H9 (cell line): ENCODE measurements at regions not wholly inside any gene's neighbourhood (a gene's known extent, or its start where the extent isn't known, plus 50 kb on each side); places are given as distances from the start of the nearest gene placed in this dataset.
A peak's percentile ranks its signal among the peaks of the same experiment; 100 is the strongest.

Experiments used
- DNase-seq: peaks from one replicate; pipeline ENCODE4 v3.0.0-alpha.2; 2017
- H2AFZ ChIP-seq: one replicate; pipeline ENCODE4 v1.6.1; 2013; ENCODE audit warnings: mild to moderate bottlenecking, low read length, control low read depth, moderate library complexity
- H2AK5ac ChIP-seq: 2 replicates; pipeline ENCODE4 v1.6.1; 2013; ENCODE audit warnings: low read length, control low read depth, mixed read lengths; ENCODE audit not compliant: insufficient read length
- H2BK120ac ChIP-seq: one replicate; pipeline ENCODE4 v1.6.1; 2013; ENCODE audit warnings: low read depth, mild to moderate bottlenecking, low read length, control low read depth, inconsistent platforms; ENCODE audit not compliant: poor library complexity, severe bottlenecking
- H2BK12ac ChIP-seq: 2 replicates; pipeline ENCODE4 v1.6.1; 2013; ENCODE audit warnings: low read length, control low read depth, mixed read lengths, low read depth; ENCODE audit not compliant: insufficient read length
- H2BK15ac ChIP-seq: 2 replicates; pipeline ENCODE4 v1.6.1; 2013; ENCODE audit warnings: low read depth, low read length, control low read depth
- H2BK20ac ChIP-seq: one replicate; pipeline ENCODE4 v1.6.1; 2013; ENCODE audit warnings: low read depth, mild to moderate bottlenecking, low read length, control low read depth, inconsistent platforms; ENCODE audit not compliant: poor library complexity, severe bottlenecking
- H2BK5ac ChIP-seq: 2 replicates; pipeline ENCODE4 v1.6.1; 2013; ENCODE audit warnings: low read length, control low read depth, mixed read lengths; ENCODE audit not compliant: insufficient read length
- H3K14ac ChIP-seq: 2 replicates; pipeline ENCODE4 v1.6.1; 2013; ENCODE audit warnings: low read length, control low read depth; ENCODE audit not compliant: insufficient read depth
- H3K18ac ChIP-seq: 2 replicates; pipeline ENCODE4 v1.6.1; 2013; ENCODE audit warnings: low read depth, mild to moderate bottlenecking, mixed read lengths, low read length, control low read depth; ENCODE audit not compliant: insufficient read length
- H3K23ac ChIP-seq: 2 replicates; pipeline ENCODE4 v1.6.1; 2013; ENCODE audit warnings: low read length, control low read depth, mixed read lengths, low read depth; ENCODE audit not compliant: insufficient read length
- H3K23me2 ChIP-seq: 2 replicates; pipeline ENCODE4 v1.6.1; 2013; ENCODE audit warnings: low read depth, mild to moderate bottlenecking, mixed read lengths, low read length, control low read depth; ENCODE audit not compliant: insufficient read length, poor library complexity, severe bottlenecking
- H3K27ac ChIP-seq: 2 replicates; pipeline ENCODE4 v1.5.1; 2013; ENCODE audit warnings: low read length, control low read depth, mixed read lengths, low read depth; ENCODE audit not compliant: insufficient read length
- H3K27me3 ChIP-seq: 2 replicates; pipeline ENCODE4 v1.6.1; 2013; ENCODE audit warnings: low read length, control low read depth, inconsistent platforms; ENCODE audit not compliant: insufficient read depth
- H3K4ac ChIP-seq: 2 replicates; pipeline ENCODE4 v1.6.1; 2013; ENCODE audit warnings: low read depth, mild to moderate bottlenecking, control low read depth, inconsistent platforms, low read length, moderate library complexity
- H3K4me1 ChIP-seq: 2 replicates; pipeline ENCODE4 v1.6.1; 2013; ENCODE audit warnings: low read length, control low read depth, inconsistent platforms; ENCODE audit not compliant: insufficient read depth
- H3K4me2 ChIP-seq: 2 replicates; pipeline ENCODE4 v1.6.1; 2013; ENCODE audit warnings: low read length, control low read depth, mixed read lengths; ENCODE audit not compliant: insufficient read length, insufficient read depth
- H3K56ac ChIP-seq: 2 replicates; pipeline ENCODE4 v1.6.1; 2013; ENCODE audit warnings: low read depth, mild to moderate bottlenecking, mixed read lengths, low read length, control low read depth; ENCODE audit not compliant: insufficient read length
- H3K79me1 ChIP-seq: 2 replicates; pipeline ENCODE4 v1.6.1; 2013; ENCODE audit warnings: low read depth, mild to moderate bottlenecking, moderate library complexity, low read length, control low read depth, inconsistent platforms; ENCODE audit not compliant: insufficient read depth, poor library complexity, severe bottlenecking
- H3K79me2 ChIP-seq: 2 replicates; pipeline ENCODE4 v1.6.1; 2013; ENCODE audit warnings: low read length, control low read depth, inconsistent platforms; ENCODE audit not compliant: insufficient read depth
- H3K9ac ChIP-seq: 2 replicates; pipeline ENCODE4 v1.6.1; 2013; ENCODE audit warnings: low read length, control low read depth, mixed read lengths; ENCODE audit not compliant: insufficient read length; ENCODE audit errors: extremely low read depth
- H3K9me3 ChIP-seq: one replicate; pipeline ENCODE4 v1.6.1; 2013; ENCODE audit warnings: low read depth, low read length, inconsistent platforms; ENCODE audit not compliant: control insufficient read depth
- H3T11ph ChIP-seq: one replicate; pipeline ENCODE4 v1.6.1; 2013; ENCODE audit warnings: mild to moderate bottlenecking, low read length, control low read depth, inconsistent platforms
- H4K20me1 ChIP-seq: one replicate; pipeline ENCODE4 v1.6.1; 2013; ENCODE audit not compliant: control insufficient read depth, insufficient read length, insufficient read depth
- H4K5ac ChIP-seq: 2 replicates; pipeline ENCODE4 v1.6.1; 2013; ENCODE audit warnings: low read depth, mild to moderate bottlenecking, mixed read lengths, low read length, control low read depth; ENCODE audit not compliant: insufficient read length
- H4K8ac ChIP-seq: replicated peaks from 2 replicates; pipeline ENCODE4 v1.6.1; 2013; ENCODE audit warnings: low read length, control low read depth, mixed read lengths, low read depth; ENCODE audit not compliant: insufficient read length
- H4K91ac ChIP-seq: 2 replicates; pipeline ENCODE4 v1.6.1; 2013; ENCODE audit warnings: low read depth, mild to moderate bottlenecking, moderate library complexity, mixed read lengths, low read length, control low read depth; ENCODE audit not compliant: insufficient read length
- H3K27ac Mint-ChIP-seq, 3 experiments: 2 replicates in 2 of 3; 3 replicates in 1 of 3; pipeline ENCODE4 v1.8.0; 2020 to 2021; ENCODE audit warnings: mixed read lengths in 3 of 3, mild to moderate bottlenecking in 1 of 3, moderate library complexity in 1 of 3
- H3K27me3 Mint-ChIP-seq: 2 replicates; pipeline ENCODE4 v1.8.0; 2021; ENCODE audit warnings: low read depth, mild to moderate bottlenecking, moderate library complexity, mixed read lengths
- H3K36me3 Mint-ChIP-seq, 3 experiments: 2 replicates in 2 of 3; 3 replicates in 1 of 3; pipeline ENCODE4 v1.8.0; 2020 to 2021; ENCODE audit warnings: low read depth in 3 of 3, mixed read lengths in 3 of 3; ENCODE audit not compliant: insufficient read depth in 1 of 3
- H3K4me1 Mint-ChIP-seq, 2 experiments: 2 replicates each; pipeline ENCODE4 v1.8.0; 2020; ENCODE audit warnings: mixed read lengths in 2 of 2
- H3K4me3 Mint-ChIP-seq, 2 experiments: 2 replicates in 1 of 2; 3 replicates in 1 of 2; pipeline ENCODE4 v1.8.0; 2020 to 2021; ENCODE audit warnings: mild to moderate bottlenecking in 2 of 2, mixed read lengths in 2 of 2, moderate library complexity in 1 of 2
- H3K9me3 Mint-ChIP-seq, 2 experiments: 2 replicates in 1 of 2; 3 replicates in 1 of 2; pipeline ENCODE4 v1.8.0; 2020; ENCODE audit warnings: mild to moderate bottlenecking in 2 of 2, mixed read lengths in 2 of 2, moderate library complexity in 1 of 2
- WGBS: extraction: QIAGEN DNeasy Blood & Tissue Kit; methylation state at CpG from one replicate; pipeline ENCODE4 v1.1.7; 2013; ENCODE audit warnings: missing lambda C conversion rate, low lambda C conversion rate, mixed read lengths; ENCODE audit not compliant: insufficient read length; ENCODE audit errors: extremely low coverage; 5-methylcytosine and 5-hydroxymethylcytosine counted together
- TF ChIP-seq, protein P1 (sequence below): fragments of 200-600 bp; sonication (generic); conservative IDR thresholded peaks from 3 replicates; pipeline ENCODE4 v1.8.0; 2021; ENCODE audit warnings: antibody characterized with exemption, mild to moderate bottlenecking

DNA sequence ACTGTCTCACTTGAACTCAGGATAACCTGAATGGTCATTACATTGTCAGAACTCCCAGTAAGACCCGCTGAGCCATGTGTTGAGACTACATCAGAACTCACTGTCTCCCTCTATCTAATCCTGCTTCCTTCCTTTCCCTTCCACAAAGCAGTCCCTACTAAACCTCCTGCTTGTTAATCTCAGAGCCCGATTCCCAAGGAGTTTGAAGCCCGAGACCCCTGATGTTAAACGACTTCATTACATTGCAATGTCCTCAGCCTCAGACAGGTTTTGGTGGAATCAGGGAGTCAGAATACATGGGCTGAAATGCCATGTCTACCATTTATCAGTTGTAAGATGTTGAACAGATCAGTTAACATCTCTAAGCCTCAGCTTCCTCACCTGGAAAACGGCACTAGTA lies 682.4 kb downstream of the ADGRL2 start:
- Histone ChIP-seq H3K9me3 (no peaks in the 10 kb centered on the region), H2AFZ (no peak overlapping the region), H4K91ac (no peak overlapping the region), H2AK5ac (no peak overlapping the region), H3K4me2 (no peak overlapping the region), H3K18ac (no peak overlapping the region), H3T11ph (no peak overlapping the region), H3K56ac (no peak overlapping the region), H2BK120ac (no peak overlapping the region), H3K27ac (no peak overlapping the region), H3K9ac (no peak overlapping the region), H3K23me2 (no peaks in the 10 kb centered on the region), H3K4ac (no peak overlapping the region), H3K23ac (no peak overlapping the region), H4K8ac (no peak overlapping the region), H3K79me2 (no peaks in the 10 kb centered on the region), H2BK5ac (no peak overlapping the region), H2BK20ac (no peak overlapping the region), H3K79me1 (no peaks in the 10 kb centered on the region), H2BK15ac (no peak overlapping the region), H3K4me1 (peaks cover 3% of the 10 kb centered on the region; the same call in 1 of the 2 replicates), H2BK12ac (no peak overlapping the region), H4K20me1 (no peaks in the 10 kb centered on the region), H4K5ac (no peak overlapping the region), H3K14ac (no peak overlapping the region), H3K27me3 (no peaks in the 10 kb centered on the region)
- Mint-ChIP-seq H3K4me1 (peaks cover 34 to 35% of the 10 kb centered on the region in 2 experiments), H3K36me3 (no peaks in the 10 kb centered on the region), H3K27me3 (no peaks in the 10 kb centered on the region), H3K9me3 (no peaks in the 10 kb centered on the region), H3K4me3 (no peak overlapping the region), H3K27ac (peak overlapping the region in 1 of 3 experiments; percentile 32; a peak in 1 of 7 replicates)
- TF ChIP-seq, protein P1, sequence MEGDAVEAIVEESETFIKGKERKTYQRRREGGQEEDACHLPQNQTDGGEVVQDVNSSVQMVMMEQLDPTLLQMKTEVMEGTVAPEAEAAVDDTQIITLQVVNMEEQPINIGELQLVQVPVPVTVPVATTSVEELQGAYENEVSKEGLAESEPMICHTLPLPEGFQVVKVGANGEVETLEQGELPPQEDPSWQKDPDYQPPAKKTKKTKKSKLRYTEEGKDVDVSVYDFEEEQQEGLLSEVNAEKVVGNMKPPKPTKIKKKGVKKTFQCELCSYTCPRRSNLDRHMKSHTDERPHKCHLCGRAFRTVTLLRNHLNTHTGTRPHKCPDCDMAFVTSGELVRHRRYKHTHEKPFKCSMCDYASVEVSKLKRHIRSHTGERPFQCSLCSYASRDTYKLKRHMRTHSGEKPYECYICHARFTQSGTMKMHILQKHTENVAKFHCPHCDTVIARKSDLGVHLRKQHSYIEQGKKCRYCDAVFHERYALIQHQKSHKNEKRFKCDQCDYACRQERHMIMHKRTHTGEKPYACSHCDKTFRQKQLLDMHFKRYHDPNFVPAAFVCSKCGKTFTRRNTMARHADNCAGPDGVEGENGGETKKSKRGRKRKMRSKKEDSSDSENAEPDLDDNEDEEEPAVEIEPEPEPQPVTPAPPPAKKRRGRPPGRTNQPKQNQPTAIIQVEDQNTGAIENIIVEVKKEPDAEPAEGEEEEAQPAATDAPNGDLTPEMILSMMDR, result peak; percentile 30; the same call in 2 of the 3 replicates
- WGBS, result no CpG with 5 or more reads among the region's 5 CpGs
- DNase-seq, result peak; percentile 46
